Activated CD8-positive, alpha-beta T cell treated with anti-CD3 and anti-CD28 coated beads for 36 hours (primary cell): ENCODE measurements at regions not wholly inside any gene's neighbourhood (a gene's known extent, or its start where the extent isn't known, plus 50 kb on each side); places are given as distances from the start of the nearest gene placed in this dataset.
"Not testable (repeated sequence)": the region's sequence is repeated elsewhere in the genome, so short reads cannot be mapped to it uniquely, and the experiment has no call there.

Source experiments
- ATAC-seq: fragments of 200-7000 bp; cut with Tn5 transposase; one replicate; pipeline ENCODE4 v1.10.0; 2021; ENCODE audit warnings: mild to moderate bottlenecking, moderate library complexity
- CTCF ChIA-PET: fragments of 350-600 bp; sonication (Branson Sonifier 250); formaldehyde crosslinking; loops from one replicate; lab custom pipeline; 2021; ENCODE audit warnings: antibody characterized with exemption; lab: Charles Lee
- POLR2A ChIA-PET: fragments of 350-600 bp; sonication (Branson Sonifier 250); formaldehyde crosslinking; loops from one replicate; lab custom pipeline; 2021; ENCODE audit warnings: antibody characterized with exemption; lab: Charles Lee
- DNase-seq: peaks from one replicate; pipeline ENCODE4 v3.0.0-alpha.2; 2020
- H3K27ac Mint-ChIP-seq: one replicate; pipeline ENCODE4 v1.8.0; 2021; ENCODE audit warnings: mild to moderate bottlenecking, mixed read lengths
- H3K27me3 Mint-ChIP-seq: one replicate; pipeline ENCODE4 v1.8.0; 2021; ENCODE audit warnings: mixed read lengths
- H3K36me3 Mint-ChIP-seq: one replicate; pipeline ENCODE4 v1.8.0; 2021; ENCODE audit warnings: low read depth, mixed read lengths
- H3K4me1 Mint-ChIP-seq: one replicate; pipeline ENCODE4 v1.8.0; 2021; ENCODE audit warnings: low read depth, mixed read lengths
- H3K4me3 Mint-ChIP-seq: one replicate; pipeline ENCODE4 v1.8.0; 2021; ENCODE audit warnings: mild to moderate bottlenecking, moderate library complexity, mixed read lengths
- H3K9me3 Mint-ChIP-seq: one replicate; pipeline ENCODE4 v1.8.0; 2021; ENCODE audit warnings: mixed read lengths
- intact Hi-C: fragments of 100-400 bp; cut with micrococcal nuclease; formaldehyde crosslinking; loops from one replicate; pipeline ENCODE4 v1.10.0; 2022
- TF ChIP-seq, protein P1 (sequence below): fragments of 200-600 bp; IDR thresholded peaks from one replicate; pipeline ENCODE4 v1.8.0; 2022; ENCODE audit warnings: antibody characterized with exemption, mild to moderate bottlenecking

- intact Hi-C loops, result no loop called here
- Mint-ChIP-seq H3K27ac (no peak overlapping the region), H3K4me1 (no peaks in the 10 kb centered on the region), H3K27me3 (peaks cover 5% of the 10 kb centered on the region), H3K4me3 (no peak overlapping the region), H3K36me3 (no peaks in the 10 kb centered on the region), H3K9me3 (no peaks in the 10 kb centered on the region)
- TF ChIP-seq, protein P1, sequence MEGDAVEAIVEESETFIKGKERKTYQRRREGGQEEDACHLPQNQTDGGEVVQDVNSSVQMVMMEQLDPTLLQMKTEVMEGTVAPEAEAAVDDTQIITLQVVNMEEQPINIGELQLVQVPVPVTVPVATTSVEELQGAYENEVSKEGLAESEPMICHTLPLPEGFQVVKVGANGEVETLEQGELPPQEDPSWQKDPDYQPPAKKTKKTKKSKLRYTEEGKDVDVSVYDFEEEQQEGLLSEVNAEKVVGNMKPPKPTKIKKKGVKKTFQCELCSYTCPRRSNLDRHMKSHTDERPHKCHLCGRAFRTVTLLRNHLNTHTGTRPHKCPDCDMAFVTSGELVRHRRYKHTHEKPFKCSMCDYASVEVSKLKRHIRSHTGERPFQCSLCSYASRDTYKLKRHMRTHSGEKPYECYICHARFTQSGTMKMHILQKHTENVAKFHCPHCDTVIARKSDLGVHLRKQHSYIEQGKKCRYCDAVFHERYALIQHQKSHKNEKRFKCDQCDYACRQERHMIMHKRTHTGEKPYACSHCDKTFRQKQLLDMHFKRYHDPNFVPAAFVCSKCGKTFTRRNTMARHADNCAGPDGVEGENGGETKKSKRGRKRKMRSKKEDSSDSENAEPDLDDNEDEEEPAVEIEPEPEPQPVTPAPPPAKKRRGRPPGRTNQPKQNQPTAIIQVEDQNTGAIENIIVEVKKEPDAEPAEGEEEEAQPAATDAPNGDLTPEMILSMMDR, result no peak
- ATAC-seq, result no peak
- no peak for DNase-seq
- ChIA-PET CTCF (no interaction called here), POLR2A (no interaction called here)
Measured at GRCh38 chr6:139738801-139739455, 364.5 kb upstream of the CITED2 start.

GRCh38 chr6:139736325-139736906 lies 362.0 kb upstream of the CITED2 start:
- no peaks in the 10 kb centered on the region for H3K4me1 Mint-ChIP-seq

DNA sequence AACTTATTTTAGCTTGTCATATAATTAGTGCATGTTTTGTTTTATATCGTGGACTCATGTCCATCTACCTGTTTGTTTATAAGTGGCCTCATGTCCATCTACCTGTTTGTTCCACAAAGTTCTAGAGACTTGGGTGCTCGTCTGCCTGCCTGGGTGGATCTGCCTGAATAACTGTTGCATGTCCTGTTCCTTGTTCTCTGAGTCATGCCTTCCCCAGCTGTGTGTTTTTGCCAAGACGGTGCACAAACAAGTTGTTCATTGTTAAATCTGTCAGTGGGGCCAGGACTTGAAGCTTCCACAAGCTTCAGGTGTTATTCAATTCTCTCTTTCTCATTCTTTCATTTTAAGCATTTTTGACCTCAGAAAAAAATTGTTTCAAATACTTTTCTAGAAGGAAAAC lies 358.0 kb upstream of the CITED2 start:
- Mint-ChIP-seq H3K4me1 (peaks cover 2% of the 10 kb centered on the region), H3K9me3 (no peaks in the 10 kb centered on the region), H3K27ac (no peak overlapping the region), H3K4me3 (no peak overlapping the region), H3K36me3 (no peaks in the 10 kb centered on the region), H3K27me3 (peaks cover 4% of the 10 kb centered on the region)
- CTCF ChIA-PET, result no interaction called here
- POLR2A ChIA-PET, result no interaction called here
- no peak for DNase-seq
- TF ChIP-seq, protein P1, result no peak
- intact Hi-C loops, result no loop called here
- ATAC-seq, result no peak

More at GRCh38 chr6:139736325-139736906, 362.0 kb upstream of the CITED2 start:
- Mint-ChIP-seq H3K4me3 (no peak overlapping the region), H3K27me3 (peaks cover 6% of the 10 kb centered on the region), H3K9me3 (no peaks in the 10 kb centered on the region), H3K27ac (no peak overlapping the region), H3K36me3 (no peaks in the 10 kb centered on the region)
- CTCF ChIA-PET, result no interaction called here
- POLR2A ChIA-PET, result no interaction called here
- intact Hi-C loops, result no loop called here
- DNase-seq (no peak), ATAC-seq (no peak)
- TF ChIP-seq, protein P1, result no peak

DNA sequence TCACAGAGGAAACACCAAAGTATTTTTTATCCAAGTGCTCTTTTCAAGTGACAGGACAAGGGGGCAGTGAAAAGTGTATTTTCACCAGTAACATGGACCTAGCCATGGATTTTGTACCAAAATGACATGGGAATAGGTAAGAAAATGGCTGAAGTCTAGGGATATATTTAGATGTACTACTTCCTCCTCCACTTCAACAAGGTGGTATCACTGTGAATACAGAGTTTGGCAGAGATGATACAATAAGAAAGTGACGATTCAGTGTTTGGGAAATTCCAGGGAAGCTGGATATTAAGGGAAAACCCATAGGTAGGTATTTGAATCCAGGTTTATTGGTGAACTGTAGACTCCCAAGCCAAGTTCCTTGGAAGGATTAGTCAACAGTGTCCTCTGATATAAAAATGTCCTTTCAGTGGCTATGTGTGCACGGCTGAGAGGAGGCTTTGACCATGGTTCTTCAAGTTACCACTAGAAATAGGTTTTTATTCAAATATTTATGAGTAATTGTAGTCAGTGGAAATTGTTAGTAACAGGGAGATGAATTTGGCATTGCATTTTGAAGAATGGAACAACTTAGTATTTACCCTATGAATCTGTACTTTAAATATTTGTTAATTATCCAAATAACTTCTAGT lies 356.0 kb upstream of the CITED2 start:
- intact Hi-C loops, result no loop called here
- Mint-ChIP-seq H3K9me3 (no peaks in the 10 kb centered on the region), H3K27ac (no peak overlapping the region), H3K4me3 (no peak overlapping the region), H3K4me1 (peaks cover 2% of the 10 kb centered on the region), H3K36me3 (no peaks in the 10 kb centered on the region), H3K27me3 (peaks cover 7% of the 10 kb centered on the region)
- TF ChIP-seq, protein P1, result no peak
- CTCF ChIA-PET, result no interaction called here
- POLR2A ChIA-PET, result no interaction called here
- ATAC-seq, result no peak
- DNase-seq, result no peak

- CTCF ChIA-PET, result no interaction called here
- TF ChIP-seq, protein P1, result no peak
- intact Hi-C loops, result no loop called here
Measured at GRCh38 chr6:139728876-139729427, 354.5 kb upstream of the CITED2 start.

DNA sequence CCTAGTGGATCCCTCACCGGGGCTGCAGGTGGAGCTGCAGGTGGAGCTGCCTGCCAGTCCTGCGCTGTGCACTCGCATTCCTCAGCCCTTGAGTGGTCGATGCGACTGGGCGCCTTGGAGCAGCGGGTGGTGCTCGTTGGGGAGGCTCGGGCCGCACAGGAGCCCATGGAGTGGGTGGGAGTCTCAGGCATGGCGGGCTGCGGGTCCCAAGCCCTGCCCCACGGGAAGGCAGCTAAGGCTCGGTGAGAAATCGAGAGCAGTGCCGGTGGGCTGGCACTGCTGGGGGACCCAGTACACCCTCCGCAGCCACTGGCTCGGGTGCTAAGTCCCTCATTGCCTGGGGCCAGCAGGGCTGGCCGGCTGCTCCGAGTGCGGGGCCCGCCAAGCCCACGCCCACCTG lies 351.8 kb upstream of the CITED2 start:
- intact Hi-C loops, H3K36me3 Mint-ChIP-seq, H3K4me3 Mint-ChIP-seq, H3K27ac Mint-ChIP-seq, H3K27me3 Mint-ChIP-seq, H3K4me1 Mint-ChIP-seq, CTCF ChIA-PET, ATAC-seq, DNase-seq, POLR2A ChIA-PET, H3K9me3 Mint-ChIP-seq: not testable (repeated sequence)

More at GRCh38 chr6:139728876-139729427, 354.5 kb upstream of the CITED2 start:
- ATAC-seq (no peak), DNase-seq (no peak)
- POLR2A ChIA-PET, result no interaction called here
- Mint-ChIP-seq H3K27ac (no peak overlapping the region), H3K4me3 (no peak overlapping the region), H3K36me3 (no peaks in the 10 kb centered on the region), H3K4me1 (peaks cover 2% of the 10 kb centered on the region), H3K9me3 (no peaks in the 10 kb centered on the region), H3K27me3 (peaks cover 8% of the 10 kb centered on the region)
